Ecto neural progenitor cell (in vitro differentiated cells): ENCODE measurements at regions not wholly inside any gene's neighbourhood (a gene's known extent, or its start where the extent isn't known, plus 50 kb on each side); places are given as distances from the start of the nearest gene placed in this dataset.

Source experiments
- DNase-seq: peaks from one replicate; pipeline ENCODE4 v3.0.0-alpha.2; 2018; ENCODE audit warnings: low spot score

GRCh38 chr21:35933466-35933865 is 126.9 kb downstream of the SETD4 start:
- DNase-seq: no peak

- DNase-seq: no peak
Measured at GRCh38 chr21:35932232-35932911, 128.0 kb downstream of the SETD4 start.

- no peak for DNase-seq
Measured at GRCh38 chr21:35929901-35930300, 130.4 kb downstream of the SETD4 start.

GRCh38 chr21:35927262-35927661 is 133.1 kb downstream of the SETD4 start:
- no peak for DNase-seq

GRCh38 chr21:35926003-35926740 is 134.2 kb downstream of the SETD4 start:
- DNase-seq: no peak

GRCh38 chr21:35925497-35925896 is 134.8 kb downstream of the SETD4 start:
- no peak for DNase-seq

GRCh38 chr21:35924714-35925301 is 135.5 kb downstream of the SETD4 start:
- DNase-seq: no peak

GRCh38 chr21:35923971-35924370 is 136.4 kb downstream of the SETD4 start:
- DNase-seq: no peak

GRCh38 chr21:35922618-35923017 is 137.7 kb downstream of the SETD4 start:
- DNase-seq: no peak

GRCh38 chr21:35921471-35921870 is 138.9 kb downstream of the SETD4 start:
- no peak for DNase-seq

- no peak for DNase-seq
Measured at GRCh38 chr21:35920436-35920835, 139.9 kb downstream of the SETD4 start.

GRCh38 chr21:35915030-35915429 is 145.3 kb downstream of the SETD4 start:
- DNase-seq: no peak

- no peak for DNase-seq
Measured at GRCh38 chr21:35911412-35912191, 148.7 kb downstream of the SETD4 start.

GRCh38 chr21:35909456-35910223 is 150.7 kb downstream of the SETD4 start:
- no peak for DNase-seq

- no peak for DNase-seq
Measured at GRCh38 chr21:35908311-35909078, 151.8 kb downstream of the SETD4 start.

GRCh38 chr21:35906586-35906985 is 153.7 kb downstream of the SETD4 start:
- no peak for DNase-seq

GRCh38 chr21:35905963-35906345 is 154.4 kb downstream of the SETD4 start:
- DNase-seq: no peak

- DNase-seq: no peak
Measured at GRCh38 chr21:35905096-35905962, 155.0 kb downstream of the SETD4 start.

GRCh38 chr21:35900539-35900938 is 159.8 kb downstream of the SETD4 start:
- no peak for DNase-seq

- no peak for DNase-seq
Measured at GRCh38 chr21:35896060-35896459, 164.3 kb downstream of the SETD4 start.
